Hepatocyte (in vitro differentiated cells): ENCODE measurements at regions not wholly inside any gene's neighbourhood (a gene's known extent, or its start where the extent isn't known, plus 50 kb on each side); places are given as distances from the start of the nearest gene placed in this dataset.

ENCODE experiments used
- CTCF ChIP-seq: fragments of 200-600 bp; sonication (generic); IDR thresholded peaks from 2 replicates; pipeline ENCODE4 v1.5.1; 2016; ENCODE audit warnings: antibody characterized with exemption, mild to moderate bottlenecking; ENCODE audit not compliant: poor library complexity
- EZH2phosphoT487 ChIP-seq: fragments of 200-600 bp; sonication (generic); IDR thresholded peaks from one replicate; pipeline ENCODE4 v1.6.1; 2018; ENCODE audit warnings: antibody characterized with exemption, mild to moderate bottlenecking, low read depth, moderate library complexity; ENCODE audit not compliant: unreplicated experiment, severe bottlenecking

- TF ChIP-seq CTCF, result no peak
- no peak for TF ChIP-seq EZH2phosphoT487
Observed at GRCh38 chr5:171569065-171569712, 149.7 kb downstream of the FGF18 start.
